ENCODE measurements at regions not wholly inside any gene's neighbourhood (a gene's known extent, or its start where the extent isn't known, plus 50 kb on each side); places are given as distances from the start of the nearest gene placed in this dataset.

DNA sequence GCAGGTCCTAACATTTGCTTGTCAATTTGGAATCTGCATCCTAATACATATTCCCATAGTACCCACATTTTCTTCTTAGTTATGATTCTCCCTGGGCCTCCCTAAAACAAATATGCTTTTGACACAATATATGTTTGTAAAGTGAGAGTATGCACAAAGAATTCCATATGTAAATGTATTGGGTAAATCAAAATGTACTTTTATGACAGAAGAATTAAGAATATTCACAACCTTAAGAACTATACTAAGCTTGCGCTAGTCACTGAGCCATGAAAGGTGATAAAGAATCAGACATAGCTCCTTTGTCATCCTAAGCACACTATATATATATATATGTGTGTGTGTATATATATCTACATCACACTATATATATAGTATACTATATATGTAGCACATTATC is 438.5 kb downstream of the ACTL7B start:
- no peak overlapping the region for H3K27ac ChIP-seq
- no peak overlapping the region for H3K4me3 ChIP-seq
- peaks cover 0 to 3% (median 0%) of the 10 kb centered on the region in 11 donors for H3K9me3 ChIP-seq
- H3K36me3 ChIP-seq, result no peaks in the 10 kb centered on the region
- DNase-seq (no peak), ATAC-seq (no peak)
- WGBS, 2 donors, result 97 to 98% methylated on average over 1 of the region's 1 CpG
- TF ChIP-seq, protein P1, sequence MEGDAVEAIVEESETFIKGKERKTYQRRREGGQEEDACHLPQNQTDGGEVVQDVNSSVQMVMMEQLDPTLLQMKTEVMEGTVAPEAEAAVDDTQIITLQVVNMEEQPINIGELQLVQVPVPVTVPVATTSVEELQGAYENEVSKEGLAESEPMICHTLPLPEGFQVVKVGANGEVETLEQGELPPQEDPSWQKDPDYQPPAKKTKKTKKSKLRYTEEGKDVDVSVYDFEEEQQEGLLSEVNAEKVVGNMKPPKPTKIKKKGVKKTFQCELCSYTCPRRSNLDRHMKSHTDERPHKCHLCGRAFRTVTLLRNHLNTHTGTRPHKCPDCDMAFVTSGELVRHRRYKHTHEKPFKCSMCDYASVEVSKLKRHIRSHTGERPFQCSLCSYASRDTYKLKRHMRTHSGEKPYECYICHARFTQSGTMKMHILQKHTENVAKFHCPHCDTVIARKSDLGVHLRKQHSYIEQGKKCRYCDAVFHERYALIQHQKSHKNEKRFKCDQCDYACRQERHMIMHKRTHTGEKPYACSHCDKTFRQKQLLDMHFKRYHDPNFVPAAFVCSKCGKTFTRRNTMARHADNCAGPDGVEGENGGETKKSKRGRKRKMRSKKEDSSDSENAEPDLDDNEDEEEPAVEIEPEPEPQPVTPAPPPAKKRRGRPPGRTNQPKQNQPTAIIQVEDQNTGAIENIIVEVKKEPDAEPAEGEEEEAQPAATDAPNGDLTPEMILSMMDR (IDR thresholded peaks at IDR 0.05), result no peak
- H3K4me1 ChIP-seq, result peaks cover 0 to 11% (median 0%) of the 10 kb centered on the region in 9 donors
- intact Hi-C loops (cut with DNase I), result loop anchor here in 2 of 10 donors (10.0 kb wide), 2 partner anchors 63 to 147 kb away; no protein-coding TSS in a partner anchor
- no peaks in the 10 kb centered on the region for H3K27me3 ChIP-seq

DNA sequence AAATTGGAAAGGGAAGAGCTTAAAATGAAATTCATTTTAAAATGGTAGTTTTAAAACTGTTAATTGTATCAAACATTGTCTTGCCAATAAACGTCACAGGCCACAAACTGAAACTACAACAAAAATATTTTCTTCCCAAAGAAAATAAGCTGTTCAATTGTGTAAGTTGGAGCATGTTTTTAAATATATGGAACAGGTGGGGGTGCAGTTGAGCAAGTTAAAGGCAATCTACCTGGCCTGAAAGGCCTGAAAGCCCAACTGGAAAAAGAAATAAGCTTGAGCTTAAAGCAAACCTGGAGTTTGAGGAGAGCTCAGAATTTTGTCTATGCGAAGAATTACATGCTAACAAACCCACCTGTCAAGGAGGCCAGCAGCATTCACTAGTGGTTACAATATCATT is 439.5 kb downstream of the ACTL7B start:
- TF ChIP-seq, protein P1 (IDR thresholded peaks at IDR 0.05), result no peak
- Histone ChIP-seq H3K4me1 (peaks cover 0 to 11% (median 0%) of the 10 kb centered on the region in 9 donors), H3K27me3 (no peaks in the 10 kb centered on the region), H3K9me3 (peaks cover 0 to 3% (median 0%) of the 10 kb centered on the region in 11 donors), H3K36me3 (no peaks in the 10 kb centered on the region), H3K27ac (no peak overlapping the region), H3K4me3 (no peak overlapping the region)
- WGBS, 2 donors, result 84 to 96% methylated on average over 2 of the region's 2 CpGs
- ATAC-seq (no peak), DNase-seq (no peak)
- intact Hi-C loops (cut with DNase I), result loop anchor here in 2 of 10 donors (10.0 kb wide), 2 partner anchors 62 to 148 kb away; no protein-coding TSS in a partner anchor

DNA sequence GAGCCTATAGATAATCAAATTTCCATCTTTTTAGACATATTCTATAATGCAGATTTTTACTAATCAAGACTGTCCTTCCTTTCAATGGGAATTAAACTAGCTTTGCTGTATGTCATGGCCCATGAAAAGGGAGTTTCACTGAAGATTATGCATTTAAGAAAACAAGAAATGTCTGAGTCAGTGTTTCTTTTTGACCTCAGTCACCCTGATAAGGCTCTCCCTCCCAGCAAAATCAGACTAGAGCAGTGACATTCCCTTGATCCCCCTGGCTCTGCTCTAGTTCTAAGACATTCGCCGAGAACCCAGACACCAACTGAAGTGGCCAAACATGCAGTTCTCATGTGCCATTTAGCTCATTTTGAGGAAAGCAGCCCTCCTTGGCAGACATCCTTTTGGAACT is 442.0 kb downstream of the ACTL7B start:
- ATAC-seq (no peak), DNase-seq (no peak)
- Histone ChIP-seq H3K4me1 (peaks cover 0 to 11% (median 0%) of the 10 kb centered on the region in 9 donors), H3K36me3 (no peaks in the 10 kb centered on the region), H3K27ac (no peak overlapping the region), H3K27me3 (no peaks in the 10 kb centered on the region), H3K4me3 (no peak overlapping the region), H3K9me3 (no peaks in the 10 kb centered on the region)
- TF ChIP-seq, protein P1 (IDR thresholded peaks at IDR 0.05), result no peak
- intact Hi-C loops (cut with DNase I), result loop anchor here in 2 of 10 donors (10.0 kb wide), 2 partner anchors 59 to 151 kb away; no protein-coding TSS in a partner anchor
- WGBS, 2 donors, result 48 to 55% methylated on average over 2 of the region's 2 CpGs

GRCh38 chr9:108412755-108413154 is 443.0 kb downstream of the ACTL7B start:
- DNase-seq (no peak), ATAC-seq (no peak)
- no peaks in the 10 kb centered on the region for H3K9me3 ChIP-seq
- WGBS, 2 donors, result 58 to 61% methylated on average over 4 of the region's 4 CpGs
- H3K36me3 ChIP-seq, result no peaks in the 10 kb centered on the region
- no peak overlapping the region for H3K4me3 ChIP-seq
- H3K27me3 ChIP-seq, result no peaks in the 10 kb centered on the region
- TF ChIP-seq, protein P1 (IDR thresholded peaks at IDR 0.05), result peak in 1 of 9 donors; percentile 7
- intact Hi-C loops (cut with DNase I), result loop anchor here in 2 of 10 donors (10.0 kb wide), 2 partner anchors 58 to 152 kb away; no protein-coding TSS in a partner anchor
- H3K27ac ChIP-seq, result no peak overlapping the region
- H3K4me1 ChIP-seq, result peaks cover 0 to 11% (median 0%) of the 10 kb centered on the region in 9 donors

Data from heart right ventricle (tissue), 16 donors.